K562 (cell line): ENCODE measurements at regions not wholly inside any gene's neighbourhood (a gene's known extent, or its start where the extent isn't known, plus 50 kb on each side); places are given as distances from the start of the nearest gene placed in this dataset.

ENCODE experiments used
- CCNT2 ChIP-seq: IDR thresholded peaks from 2 replicates; pipeline ENCODE4 v1.6.1; 2011; ENCODE audit warnings: borderline replicate concordance, low read depth, mild to moderate bottlenecking, moderate library complexity, mixed read lengths, low read length; ENCODE audit not compliant: insufficient read length; ENCODE audit errors: extremely low read depth
- L3MBTL2 ChIP-seq: fragments of 450-650 bp; IDR thresholded peaks from 2 replicates; pipeline ENCODE4 v1.6.1; 2016; ENCODE audit warnings: mild to moderate bottlenecking, moderate library complexity
- NR0B1 ChIP-seq: fragments of 450-650 bp; IDR thresholded peaks from one replicate; pipeline ENCODE4 v1.6.1; 2018; ENCODE audit warnings: mild to moderate bottlenecking, moderate library complexity; ENCODE audit not compliant: partially characterized antibody
- NR4A1 ChIP-seq, 2 experiments: fragments of 250-450 bp in 1 of 2; fragments of 450-650 bp in 1 of 2; sonication (Bioruptor Pico) in 1 of 2; IDR thresholded peaks; 2 replicates each; pipeline versions ENCODE4 v1.4.0 to v1.6.1; 2016 to 2020; ENCODE audit warnings: mild to moderate bottlenecking in 2 of 2, missing compliant biosample characterization in 1 of 2, missing genetic modification characterization in 1 of 2, moderate library complexity in 1 of 2
- TCF3 ChIP-seq: sonication (generic); formaldehyde crosslinking; IDR thresholded peaks from 2 replicates; pipeline ENCODE4 v1.4.0; 2020; ENCODE audit warnings: mild to moderate bottlenecking, missing genetic modification reagents
- TFE3 ChIP-seq: fragments of 450-650 bp; formaldehyde crosslinking; IDR thresholded peaks from 2 replicates; pipeline ENCODE4 v1.4.0; 2020; ENCODE audit warnings: mild to moderate bottlenecking, mixed read lengths
- TF ChIP-seq, protein P1 (sequence below): fragments of 450-650 bp; IDR thresholded peaks from 2 replicates; pipeline ENCODE4 v1.6.1; 2014; ENCODE audit warnings: low read depth, mild to moderate bottlenecking, moderate library complexity, borderline replicate concordance

- TF ChIP-seq NR4A1 (CRISPR knock-in tag; IDR thresholded peaks at IDR 0.05) (no peak), NR4A1 (tag; IDR thresholded peaks at IDR 0.05) (no peak), NR0B1 (no peak), TFE3 (CRISPR knock-in tag) (no peak), TCF3 (CRISPR knock-in tag) (no peak), CCNT2 (no peak), L3MBTL2 (no peak)
- TF ChIP-seq, protein P1, sequence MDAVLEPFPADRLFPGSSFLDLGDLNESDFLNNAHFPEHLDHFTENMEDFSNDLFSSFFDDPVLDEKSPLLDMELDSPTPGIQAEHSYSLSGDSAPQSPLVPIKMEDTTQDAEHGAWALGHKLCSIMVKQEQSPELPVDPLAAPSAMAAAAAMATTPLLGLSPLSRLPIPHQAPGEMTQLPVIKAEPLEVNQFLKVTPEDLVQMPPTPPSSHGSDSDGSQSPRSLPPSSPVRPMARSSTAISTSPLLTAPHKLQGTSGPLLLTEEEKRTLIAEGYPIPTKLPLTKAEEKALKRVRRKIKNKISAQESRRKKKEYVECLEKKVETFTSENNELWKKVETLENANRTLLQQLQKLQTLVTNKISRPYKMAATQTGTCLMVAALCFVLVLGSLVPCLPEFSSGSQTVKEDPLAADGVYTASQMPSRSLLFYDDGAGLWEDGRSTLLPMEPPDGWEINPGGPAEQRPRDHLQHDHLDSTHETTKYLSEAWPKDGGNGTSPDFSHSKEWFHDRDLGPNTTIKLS, result no peak
These were observed 232.2 kb downstream of the TMA16 start (continued) for GRCh38 chr4:163726641-163727040.
